ENCODE measurements at regions not wholly inside any gene's neighbourhood (a gene's known extent, or its start where the extent isn't known, plus 50 kb on each side); places are given as distances from the start of the nearest gene placed in this dataset.

DNA sequence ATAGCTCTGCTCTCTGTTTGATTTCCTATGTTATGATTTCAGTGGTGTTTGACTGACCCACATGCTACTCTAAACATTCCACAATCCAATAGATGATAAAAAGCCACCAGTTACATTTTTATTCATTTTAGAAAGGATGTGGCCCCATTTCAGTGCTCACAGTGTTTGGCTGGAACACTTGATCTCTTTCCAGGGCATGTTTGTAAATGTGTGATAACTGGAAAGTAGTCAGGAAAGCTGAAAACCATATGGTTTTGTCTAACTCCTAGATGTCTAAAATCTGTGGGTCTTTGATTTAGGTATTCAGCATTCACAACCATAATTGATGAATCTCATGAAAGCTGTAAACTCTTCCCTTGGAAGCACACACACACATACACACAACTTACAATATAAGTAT lies 904.9 kb upstream of the AGA start:
- Histone ChIP-seq H3K9ac (ENCODE audit: low read depth, low read length) (no peak overlapping the region), H3K27me3 (ENCODE audit: insufficient read depth, low read length) (no peaks in the 10 kb centered on the region), H3K4me3 (ENCODE audit: low read length) (no peak overlapping the region), H3K27ac (ENCODE audit: low read length) (no peak overlapping the region), H3K9me3 (ENCODE audit: insufficient read depth, low read depth, low read length) (no peaks in the 10 kb centered on the region), H3K36me3 (ENCODE audit: insufficient read depth, low read depth, low read length) (no peaks in the 10 kb centered on the region), H3K4me1 (ENCODE audit: insufficient read depth, low read length) (no peaks in the 10 kb centered on the region)

GRCh38 chr4:178349601-178350000 lies 907.4 kb upstream of the AGA start:
- H3K4me3 ChIP-seq (ENCODE audit: low read length) = no peak overlapping the region
- H3K9me3 ChIP-seq (ENCODE audit: insufficient read depth, low read depth, low read length) = no peaks in the 10 kb centered on the region
- H3K27me3 ChIP-seq (ENCODE audit: insufficient read depth, low read length) = no peaks in the 10 kb centered on the region
- H3K9ac ChIP-seq (ENCODE audit: low read depth, low read length) = no peak overlapping the region
- no peak overlapping the region for H3K27ac ChIP-seq (ENCODE audit: low read length)
- H3K36me3 ChIP-seq (ENCODE audit: insufficient read depth, low read depth, low read length) = no peaks in the 10 kb centered on the region
- H3K4me1 ChIP-seq (ENCODE audit: insufficient read depth, low read length) = no peaks in the 10 kb centered on the region

- no peaks in the 10 kb centered on the region; the same call in 1 of the 2 replicates for H3K9me3 ChIP-seq (ENCODE audit: insufficient read depth, low read depth, low read length)
- H3K4me1 ChIP-seq (ENCODE audit: insufficient read depth, low read length) = no peaks in the 10 kb centered on the region
- no peak overlapping the region for H3K4me3 ChIP-seq (ENCODE audit: low read length)
- no peak overlapping the region for H3K9ac ChIP-seq (ENCODE audit: low read depth, low read length)
- no peaks in the 10 kb centered on the region for H3K36me3 ChIP-seq (ENCODE audit: insufficient read depth, low read depth, low read length)
- H3K27me3 ChIP-seq (ENCODE audit: insufficient read depth, low read length) = no peaks in the 10 kb centered on the region
- H3K27ac ChIP-seq (ENCODE audit: low read length) = no peak overlapping the region
These were observed 908.9 kb upstream of the AGA start for GRCh38 chr4:178351185-178351584.

- H3K9ac ChIP-seq (ENCODE audit: low read depth, low read length) = no peak overlapping the region
These were observed 914.5 kb upstream of the AGA start for GRCh38 chr4:178356725-178357124.

GRCh38 chr4:178385481-178385880 lies 943.2 kb upstream of the AGA start:
- Histone ChIP-seq H3K27ac (ENCODE audit: low read length) (no peak overlapping the region), H3K4me3 (ENCODE audit: low read length) (no peak overlapping the region), H3K9me3 (ENCODE audit: insufficient read depth, low read depth, low read length) (no peaks in the 10 kb centered on the region), H3K9ac (ENCODE audit: low read depth, low read length) (no peak overlapping the region), H3K27me3 (ENCODE audit: insufficient read depth, low read length) (no peaks in the 10 kb centered on the region), H3K4me1 (ENCODE audit: insufficient read depth, low read length) (no peaks in the 10 kb centered on the region), H3K36me3 (ENCODE audit: insufficient read depth, low read depth, low read length) (no peaks in the 10 kb centered on the region)

More at GRCh38 chr4:178356725-178357124, 914.5 kb upstream of the AGA start:
- H3K27me3 ChIP-seq (ENCODE audit: insufficient read depth, low read length) = no peaks in the 10 kb centered on the region
- H3K9me3 ChIP-seq (ENCODE audit: insufficient read depth, low read depth, low read length) = no peaks in the 10 kb centered on the region; the same call in 1 of the 2 replicates
- H3K4me3 ChIP-seq (ENCODE audit: low read length) = no peak overlapping the region
- H3K4me1 ChIP-seq (ENCODE audit: insufficient read depth, low read length) = no peaks in the 10 kb centered on the region
- no peaks in the 10 kb centered on the region for H3K36me3 ChIP-seq (ENCODE audit: insufficient read depth, low read depth, low read length)
- H3K27ac ChIP-seq (ENCODE audit: low read length) = no peak overlapping the region

DNA sequence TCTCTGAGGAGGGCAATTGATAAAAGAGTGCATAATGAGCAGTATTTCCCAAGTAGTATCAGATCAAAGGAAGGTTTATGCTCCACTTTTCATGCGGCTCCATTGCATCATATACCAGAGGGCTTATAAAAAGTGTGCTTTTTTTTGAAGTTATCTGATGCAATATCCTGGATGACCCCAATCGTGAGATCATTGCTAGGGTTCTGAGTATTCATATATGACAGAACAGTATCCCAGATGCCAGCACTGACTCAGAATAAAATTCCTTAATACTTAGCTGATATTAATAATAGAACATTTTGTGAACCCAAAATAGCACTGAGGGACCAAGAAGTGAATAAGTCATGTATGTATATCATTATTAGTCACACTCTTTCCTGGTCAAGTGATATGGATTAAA lies 945.5 kb upstream of the AGA start:
- Histone ChIP-seq H3K27ac (ENCODE audit: low read length) (no peak overlapping the region), H3K9ac (ENCODE audit: low read depth, low read length) (no peak overlapping the region), H3K27me3 (ENCODE audit: insufficient read depth, low read length) (no peaks in the 10 kb centered on the region), H3K9me3 (ENCODE audit: insufficient read depth, low read depth, low read length) (no peaks in the 10 kb centered on the region), H3K36me3 (ENCODE audit: insufficient read depth, low read depth, low read length) (no peaks in the 10 kb centered on the region), H3K4me3 (ENCODE audit: low read length) (no peak overlapping the region), H3K4me1 (ENCODE audit: insufficient read depth, low read length) (no peaks in the 10 kb centered on the region)

- H3K27me3 ChIP-seq (ENCODE audit: insufficient read depth, low read length) = no peaks in the 10 kb centered on the region
- H3K9me3 ChIP-seq (ENCODE audit: insufficient read depth, low read depth, low read length) = no peaks in the 10 kb centered on the region; the same call in 1 of the 2 replicates
- no peak overlapping the region for H3K9ac ChIP-seq (ENCODE audit: low read depth, low read length)
- H3K27ac ChIP-seq (ENCODE audit: low read length) = no peak overlapping the region
- no peaks in the 10 kb centered on the region for H3K36me3 ChIP-seq (ENCODE audit: insufficient read depth, low read depth, low read length)
- no peaks in the 10 kb centered on the region for H3K4me1 ChIP-seq (ENCODE audit: insufficient read depth, low read length)
- H3K4me3 ChIP-seq (ENCODE audit: low read length) = no peak overlapping the region
These were observed 953.6 kb upstream of the AGA start for GRCh38 chr4:178395798-178396197.

DNA sequence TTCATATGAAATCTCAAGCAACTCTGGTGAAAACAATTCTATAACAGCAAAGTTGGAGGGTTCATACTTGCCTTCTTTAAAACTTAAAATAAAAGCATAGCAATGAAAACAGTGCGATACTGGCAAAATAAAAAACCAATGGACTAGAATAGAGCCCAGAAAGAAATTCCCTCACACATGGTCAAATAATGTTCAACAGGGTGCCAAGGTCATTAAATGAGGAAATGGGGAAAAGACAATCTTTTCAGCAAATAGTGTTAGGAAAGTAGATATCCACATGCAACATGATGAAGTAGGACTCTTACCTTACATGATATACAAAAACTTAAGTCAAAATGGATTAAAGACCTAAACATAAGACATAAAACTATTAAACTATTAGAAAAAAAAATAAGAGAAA lies 970.2 kb upstream of the AGA start:
- no peak overlapping the region for H3K4me3 ChIP-seq (ENCODE audit: low read length)
- H3K4me1 ChIP-seq (ENCODE audit: insufficient read depth, low read length) = peaks cover 3% of the 10 kb centered on the region; the same call in 1 of the 2 replicates
- H3K9me3 ChIP-seq (ENCODE audit: insufficient read depth, low read depth, low read length) = no peaks in the 10 kb centered on the region
- no peak overlapping the region for H3K9ac ChIP-seq (ENCODE audit: low read depth, low read length)
- H3K27me3 ChIP-seq (ENCODE audit: insufficient read depth, low read length) = no peaks in the 10 kb centered on the region
- H3K27ac ChIP-seq (ENCODE audit: low read length) = no peak overlapping the region
- no peaks in the 10 kb centered on the region for H3K36me3 ChIP-seq (ENCODE audit: insufficient read depth, low read depth, low read length)

DNA sequence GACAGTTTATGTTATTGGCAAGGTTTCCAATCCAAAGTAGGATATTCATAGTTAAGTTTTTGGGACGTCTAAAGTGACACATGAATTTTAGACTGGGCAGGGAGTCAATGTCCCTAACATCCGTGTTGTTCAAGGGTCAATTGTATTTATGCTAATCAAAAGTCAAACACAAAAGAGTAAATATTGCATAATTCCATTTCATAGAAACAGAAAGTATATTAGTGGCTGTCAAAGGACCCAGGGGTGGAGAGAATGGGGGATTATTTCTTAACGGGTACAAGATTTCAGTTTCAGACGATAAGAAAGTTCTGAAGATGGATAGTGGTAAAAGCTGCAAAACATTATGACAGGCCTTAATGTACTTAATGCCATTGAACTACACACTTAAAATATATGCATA lies 971.8 kb upstream of the AGA start:
- Histone ChIP-seq H3K9ac (ENCODE audit: low read depth, low read length) (no peak overlapping the region), H3K27ac (ENCODE audit: low read length) (no peak overlapping the region), H3K27me3 (ENCODE audit: insufficient read depth, low read length) (no peaks in the 10 kb centered on the region), H3K9me3 (ENCODE audit: insufficient read depth, low read depth, low read length) (no peaks in the 10 kb centered on the region), H3K4me1 (ENCODE audit: insufficient read depth, low read length) (peaks cover 3% of the 10 kb centered on the region; the same call in 1 of the 2 replicates), H3K36me3 (ENCODE audit: insufficient read depth, low read depth, low read length) (no peaks in the 10 kb centered on the region), H3K4me3 (ENCODE audit: low read length) (no peak overlapping the region)

GRCh38 chr4:178414881-178415446 lies 972.7 kb upstream of the AGA start:
- Histone ChIP-seq H3K36me3 (ENCODE audit: insufficient read depth, low read depth, low read length) (no peaks in the 10 kb centered on the region), H3K9ac (ENCODE audit: low read depth, low read length) (no peak overlapping the region), H3K4me1 (ENCODE audit: insufficient read depth, low read length) (peaks cover 3% of the 10 kb centered on the region; the same call in 1 of the 2 replicates), H3K27ac (ENCODE audit: low read length) (no peak overlapping the region), H3K4me3 (ENCODE audit: low read length) (no peak overlapping the region), H3K27me3 (ENCODE audit: insufficient read depth, low read length) (no peaks in the 10 kb centered on the region), H3K9me3 (ENCODE audit: insufficient read depth, low read depth, low read length) (no peaks in the 10 kb centered on the region)

DNA sequence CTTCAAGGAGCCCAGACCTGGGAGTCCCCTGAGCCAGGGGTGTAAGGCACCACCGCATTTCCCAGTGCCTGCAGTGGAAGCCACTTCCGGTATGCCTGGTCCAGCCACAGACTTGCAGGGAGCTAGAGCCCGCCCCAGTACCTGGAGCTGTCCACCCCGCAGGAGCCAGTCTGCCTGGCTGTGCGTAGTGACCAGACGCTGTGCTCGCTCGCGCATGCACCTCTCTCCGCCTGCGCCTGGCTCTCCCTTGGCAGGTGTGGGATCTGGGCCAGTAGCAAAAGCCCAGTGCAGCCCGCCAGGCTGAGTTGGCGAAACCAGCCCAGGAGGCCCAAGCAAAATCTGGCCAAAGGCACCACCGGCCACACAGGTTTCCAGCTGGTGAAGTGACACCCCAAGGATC lies 973.7 kb upstream of the AGA start:
- no peaks in the 10 kb centered on the region for H3K9me3 ChIP-seq (ENCODE audit: insufficient read depth, low read depth, low read length)
- no peaks in the 10 kb centered on the region for H3K27me3 ChIP-seq (ENCODE audit: insufficient read depth, low read length)
- H3K27ac ChIP-seq (ENCODE audit: low read length) = no peak overlapping the region
- no peak overlapping the region for H3K9ac ChIP-seq (ENCODE audit: low read depth, low read length)
- peaks cover 3% of the 10 kb centered on the region; the same call in 1 of the 2 replicates for H3K4me1 ChIP-seq (ENCODE audit: insufficient read depth, low read length)
- H3K36me3 ChIP-seq (ENCODE audit: insufficient read depth, low read depth, low read length) = no peaks in the 10 kb centered on the region
- H3K4me3 ChIP-seq (ENCODE audit: low read length) = no peak overlapping the region

- H3K4me3 ChIP-seq (ENCODE audit: low read length) = no peak overlapping the region
- no peaks in the 10 kb centered on the region for H3K4me1 ChIP-seq (ENCODE audit: insufficient read depth, low read length)
- H3K9me3 ChIP-seq (ENCODE audit: insufficient read depth, low read depth, low read length) = no peaks in the 10 kb centered on the region
- H3K27me3 ChIP-seq (ENCODE audit: insufficient read depth, low read length) = no peaks in the 10 kb centered on the region
- no peaks in the 10 kb centered on the region for H3K36me3 ChIP-seq (ENCODE audit: insufficient read depth, low read depth, low read length)
- no peak overlapping the region for H3K27ac ChIP-seq (ENCODE audit: low read length)
- no peak overlapping the region for H3K9ac ChIP-seq (ENCODE audit: low read depth, low read length)
These were observed 981.1 kb upstream of the AGA start for GRCh38 chr4:178423366-178423765.

Data from iPS-20b (cell line).